ENCODE measurements at regions not wholly inside any gene's neighbourhood (a gene's known extent, or its start where the extent isn't known, plus 50 kb on each side); places are given as distances from the start of the nearest gene placed in this dataset.

DNA sequence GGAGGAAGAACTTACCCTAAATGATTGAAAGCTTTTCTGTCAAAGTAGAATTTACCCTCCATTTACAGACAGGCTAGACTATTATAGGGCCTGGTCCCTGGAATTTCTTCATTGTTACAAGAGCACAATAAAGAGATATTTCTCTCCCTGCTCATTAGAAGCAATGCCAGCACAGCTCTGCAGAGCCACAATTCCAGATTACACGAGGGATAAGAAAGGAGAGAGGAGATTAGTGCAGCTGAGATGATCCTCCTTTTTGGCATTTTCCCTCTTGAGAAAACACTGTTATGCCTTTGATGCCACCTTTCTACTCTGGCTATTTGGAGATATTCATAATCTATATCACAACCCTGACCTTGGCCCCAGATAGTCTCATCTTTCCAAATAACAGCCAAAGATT is 1119.5 kb upstream of the TMPRSS15 start (continued):
- TF ChIP-seq, protein P1, sequence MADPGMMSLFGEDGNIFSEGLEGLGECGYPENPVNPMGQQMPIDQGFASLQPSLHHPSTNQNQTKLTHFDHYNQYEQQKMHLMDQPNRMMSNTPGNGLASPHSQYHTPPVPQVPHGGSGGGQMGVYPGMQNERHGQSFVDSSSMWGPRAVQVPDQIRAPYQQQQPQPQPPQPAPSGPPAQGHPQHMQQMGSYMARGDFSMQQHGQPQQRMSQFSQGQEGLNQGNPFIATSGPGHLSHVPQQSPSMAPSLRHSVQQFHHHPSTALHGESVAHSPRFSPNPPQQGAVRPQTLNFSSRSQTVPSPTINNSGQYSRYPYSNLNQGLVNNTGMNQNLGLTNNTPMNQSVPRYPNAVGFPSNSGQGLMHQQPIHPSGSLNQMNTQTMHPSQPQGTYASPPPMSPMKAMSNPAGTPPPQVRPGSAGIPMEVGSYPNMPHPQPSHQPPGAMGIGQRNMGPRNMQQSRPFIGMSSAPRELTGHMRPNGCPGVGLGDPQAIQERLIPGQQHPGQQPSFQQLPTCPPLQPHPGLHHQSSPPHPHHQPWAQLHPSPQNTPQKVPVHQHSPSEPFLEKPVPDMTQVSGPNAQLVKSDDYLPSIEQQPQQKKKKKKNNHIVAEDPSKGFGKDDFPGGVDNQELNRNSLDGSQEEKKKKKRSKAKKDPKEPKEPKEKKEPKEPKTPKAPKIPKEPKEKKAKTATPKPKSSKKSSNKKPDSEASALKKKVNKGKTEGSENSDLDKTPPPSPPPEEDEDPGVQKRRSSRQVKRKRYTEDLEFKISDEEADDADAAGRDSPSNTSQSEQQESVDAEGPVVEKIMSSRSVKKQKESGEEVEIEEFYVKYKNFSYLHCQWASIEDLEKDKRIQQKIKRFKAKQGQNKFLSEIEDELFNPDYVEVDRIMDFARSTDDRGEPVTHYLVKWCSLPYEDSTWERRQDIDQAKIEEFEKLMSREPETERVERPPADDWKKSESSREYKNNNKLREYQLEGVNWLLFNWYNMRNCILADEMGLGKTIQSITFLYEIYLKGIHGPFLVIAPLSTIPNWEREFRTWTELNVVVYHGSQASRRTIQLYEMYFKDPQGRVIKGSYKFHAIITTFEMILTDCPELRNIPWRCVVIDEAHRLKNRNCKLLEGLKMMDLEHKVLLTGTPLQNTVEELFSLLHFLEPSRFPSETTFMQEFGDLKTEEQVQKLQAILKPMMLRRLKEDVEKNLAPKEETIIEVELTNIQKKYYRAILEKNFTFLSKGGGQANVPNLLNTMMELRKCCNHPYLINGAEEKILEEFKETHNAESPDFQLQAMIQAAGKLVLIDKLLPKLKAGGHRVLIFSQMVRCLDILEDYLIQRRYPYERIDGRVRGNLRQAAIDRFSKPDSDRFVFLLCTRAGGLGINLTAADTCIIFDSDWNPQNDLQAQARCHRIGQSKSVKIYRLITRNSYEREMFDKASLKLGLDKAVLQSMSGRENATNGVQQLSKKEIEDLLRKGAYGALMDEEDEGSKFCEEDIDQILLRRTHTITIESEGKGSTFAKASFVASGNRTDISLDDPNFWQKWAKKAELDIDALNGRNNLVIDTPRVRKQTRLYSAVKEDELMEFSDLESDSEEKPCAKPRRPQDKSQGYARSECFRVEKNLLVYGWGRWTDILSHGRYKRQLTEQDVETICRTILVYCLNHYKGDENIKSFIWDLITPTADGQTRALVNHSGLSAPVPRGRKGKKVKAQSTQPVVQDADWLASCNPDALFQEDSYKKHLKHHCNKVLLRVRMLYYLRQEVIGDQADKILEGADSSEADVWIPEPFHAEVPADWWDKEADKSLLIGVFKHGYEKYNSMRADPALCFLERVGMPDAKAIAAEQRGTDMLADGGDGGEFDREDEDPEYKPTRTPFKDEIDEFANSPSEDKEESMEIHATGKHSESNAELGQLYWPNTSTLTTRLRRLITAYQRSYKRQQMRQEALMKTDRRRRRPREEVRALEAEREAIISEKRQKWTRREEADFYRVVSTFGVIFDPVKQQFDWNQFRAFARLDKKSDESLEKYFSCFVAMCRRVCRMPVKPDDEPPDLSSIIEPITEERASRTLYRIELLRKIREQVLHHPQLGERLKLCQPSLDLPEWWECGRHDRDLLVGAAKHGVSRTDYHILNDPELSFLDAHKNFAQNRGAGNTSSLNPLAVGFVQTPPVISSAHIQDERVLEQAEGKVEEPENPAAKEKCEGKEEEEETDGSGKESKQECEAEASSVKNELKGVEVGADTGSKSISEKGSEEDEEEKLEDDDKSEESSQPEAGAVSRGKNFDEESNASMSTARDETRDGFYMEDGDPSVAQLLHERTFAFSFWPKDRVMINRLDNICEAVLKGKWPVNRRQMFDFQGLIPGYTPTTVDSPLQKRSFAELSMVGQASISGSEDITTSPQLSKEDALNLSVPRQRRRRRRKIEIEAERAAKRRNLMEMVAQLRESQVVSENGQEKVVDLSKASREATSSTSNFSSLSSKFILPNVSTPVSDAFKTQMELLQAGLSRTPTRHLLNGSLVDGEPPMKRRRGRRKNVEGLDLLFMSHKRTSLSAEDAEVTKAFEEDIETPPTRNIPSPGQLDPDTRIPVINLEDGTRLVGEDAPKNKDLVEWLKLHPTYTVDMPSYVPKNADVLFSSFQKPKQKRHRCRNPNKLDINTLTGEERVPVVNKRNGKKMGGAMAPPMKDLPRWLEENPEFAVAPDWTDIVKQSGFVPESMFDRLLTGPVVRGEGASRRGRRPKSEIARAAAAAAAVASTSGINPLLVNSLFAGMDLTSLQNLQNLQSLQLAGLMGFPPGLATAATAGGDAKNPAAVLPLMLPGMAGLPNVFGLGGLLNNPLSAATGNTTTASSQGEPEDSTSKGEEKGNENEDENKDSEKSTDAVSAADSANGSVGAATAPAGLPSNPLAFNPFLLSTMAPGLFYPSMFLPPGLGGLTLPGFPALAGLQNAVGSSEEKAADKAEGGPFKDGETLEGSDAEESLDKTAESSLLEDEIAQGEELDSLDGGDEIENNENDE (IDR thresholded peaks at IDR 0.05; ENCODE audit: low read depth, low read length), result no peak
- TF ChIP-seq U2AF2 (optimal IDR thresholded peaks at IDR 0.05; ENCODE audit: low read depth, low read length) (no peak), LCOR (CRISPR knock-in tag; IDR thresholded peaks at IDR 0.05) (no peak)

Measured in K562 (cell line).